Astrocyte of the cerebellum (primary cell): ENCODE measurements at regions not wholly inside any gene's neighbourhood (a gene's known extent, or its start where the extent isn't known, plus 50 kb on each side); places are given as distances from the start of the nearest gene placed in this dataset.

Experiments used
- DNase-seq: peaks from one replicate; pipeline ENCODE4 v3.0.0-alpha.2; 2011; ENCODE audit warnings: low read depth
- H3K4me3 ChIP-seq: 2 replicates; pipeline ENCODE4 v1.5.1; 2011; ENCODE audit warnings: mild to moderate bottlenecking, low read depth, low read length, moderate library complexity
- CTCF ChIP-seq: IDR thresholded peaks from 2 replicates; pipeline ENCODE4 v1.5.1; 2012; ENCODE audit warnings: low read length, low read depth, moderate library complexity, mild to moderate bottlenecking; ENCODE audit errors: missing control alignments
- in situ Hi-C: cut with HindIII; loops from 2 replicates; pipeline ENCODE4 v1.10.0; 2017; ENCODE audit warnings: low sequenced_read_pairs

DNA sequence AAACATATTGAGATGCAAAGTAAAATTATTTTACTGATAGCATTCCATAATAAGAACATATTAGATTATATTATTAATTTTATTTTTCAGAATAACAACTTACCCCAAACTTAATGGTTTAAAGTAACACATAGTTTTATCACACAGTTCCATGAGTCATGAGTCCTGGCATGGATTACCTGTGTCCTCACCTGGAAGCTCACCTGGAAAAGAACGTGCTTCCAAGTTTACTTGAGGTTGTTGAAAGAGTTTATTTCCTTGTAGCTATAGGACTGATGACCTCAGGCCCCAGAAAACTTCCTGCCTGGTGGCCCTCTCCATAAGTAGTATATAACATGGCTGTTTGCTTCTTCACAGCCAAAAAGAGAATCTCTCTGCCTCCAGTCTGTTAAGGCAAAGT is 254.6 kb downstream of the TFEC start:
- in situ Hi-C loops: no loop called here
- H3K4me3 ChIP-seq: no peak overlapping the region
- no peak for DNase-seq
- no peak for TF ChIP-seq CTCF

- H3K4me3 ChIP-seq: no peak overlapping the region
- no peak for TF ChIP-seq CTCF
- DNase-seq: no peak
- in situ Hi-C loops: no loop called here
These were observed 267.2 kb downstream of the TFEC start for GRCh38 chr7:115763347-115763746.

DNA sequence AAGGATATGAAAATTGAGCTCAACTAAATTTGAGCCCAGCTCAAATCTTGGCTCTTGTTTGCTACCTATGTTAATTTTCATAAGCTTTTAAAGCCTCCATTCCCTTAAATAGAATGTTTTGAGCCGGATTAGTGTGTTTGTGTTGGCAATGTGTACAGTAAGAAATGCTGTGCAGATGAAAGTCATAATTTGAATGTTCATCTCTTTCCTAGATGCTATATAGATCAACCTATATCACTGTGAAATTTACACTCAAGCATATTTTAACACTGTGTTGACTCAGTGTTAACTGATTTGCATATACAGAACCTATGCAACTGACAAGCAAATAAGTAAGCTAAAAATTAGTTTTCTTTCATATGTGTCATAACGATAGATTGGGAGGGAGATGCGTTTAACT is 272.5 kb downstream of the TFEC start:
- H3K4me3 ChIP-seq: no peak overlapping the region
- DNase-seq: no peak
- no peak for TF ChIP-seq CTCF
- in situ Hi-C loops: no loop called here

GRCh38 chr7:115754226-115754625 is 276.3 kb downstream of the TFEC start:
- no peak for DNase-seq
- no peak overlapping the region for H3K4me3 ChIP-seq
- no peak for TF ChIP-seq CTCF
- in situ Hi-C loops: no loop called here

DNA sequence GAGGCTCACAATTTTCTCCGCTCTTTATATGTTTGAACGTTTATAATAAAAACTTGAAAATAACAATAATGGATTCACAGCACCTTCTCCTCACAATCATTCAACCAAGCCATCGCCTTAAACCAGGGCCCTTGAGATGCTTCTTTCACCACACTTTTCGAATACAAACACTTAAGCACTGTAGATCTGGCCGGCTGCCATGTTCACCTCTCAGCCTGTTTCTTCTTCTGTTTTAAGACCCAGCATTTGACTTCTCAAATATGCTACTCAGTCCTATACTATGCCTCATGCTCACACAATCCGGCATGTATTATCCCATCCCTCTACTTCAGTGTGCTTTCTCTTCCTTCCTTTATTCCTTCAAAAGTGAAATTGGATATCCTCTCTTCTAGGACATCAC is 280.6 kb downstream of the TFEC start:
- no peak overlapping the region for H3K4me3 ChIP-seq
- no peak for DNase-seq
- no peak for TF ChIP-seq CTCF
- in situ Hi-C loops: no loop called here

DNA sequence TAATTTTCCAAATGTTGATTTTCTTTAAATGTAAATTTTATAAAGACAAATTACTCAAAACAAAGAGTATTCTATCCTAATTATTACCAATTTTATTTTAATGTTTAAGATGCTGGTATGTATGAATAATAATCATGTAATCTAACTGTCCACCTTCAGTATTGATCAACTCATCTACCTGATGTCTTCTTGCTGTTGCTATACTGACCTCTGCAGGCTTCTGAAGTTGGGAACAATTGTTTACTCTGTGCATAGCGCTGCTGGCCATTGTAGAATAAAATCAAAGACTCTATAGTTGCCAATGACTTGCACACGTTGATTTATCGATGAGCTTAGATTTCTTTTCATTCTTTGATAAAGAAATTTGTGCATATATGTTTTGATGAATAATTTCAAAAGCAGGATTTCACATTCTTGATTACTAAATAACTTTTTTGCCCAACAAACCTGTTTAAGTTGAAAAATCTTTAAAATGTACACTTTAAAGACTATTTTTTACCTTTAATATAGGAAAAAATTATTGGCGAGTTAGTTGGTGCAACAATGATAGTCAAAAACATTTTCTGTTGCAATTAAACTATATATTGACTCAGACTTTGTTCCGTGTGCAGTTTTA is 282.3 kb downstream of the TFEC start:
- H3K4me3 ChIP-seq: no peak overlapping the region
- no peak for DNase-seq
- peak; percentile 51 for TF ChIP-seq CTCF
- in situ Hi-C loops: no loop called here
